ENCODE measurements at regions not wholly inside any gene's neighbourhood (a gene's known extent, or its start where the extent isn't known, plus 50 kb on each side); places are given as distances from the start of the nearest gene placed in this dataset.
"Not testable (repeated sequence)": the region's sequence is repeated elsewhere in the genome, so short reads cannot be mapped to it uniquely, and the experiment has no call there.

- no peak for DNase-seq
- intact Hi-C loops (cut with DNase I) = no loop called here
- 83 to 86% methylated on average over 4 of the region's 4 CpGs for WGBS, 2 donors
- H3K4me3 ChIP-seq (replicated peaks in 1 of 3) = no peak overlapping the region
- no peak overlapping the region for H3K27ac ChIP-seq
- H3K9me3 ChIP-seq = no peaks in the 10 kb centered on the region
- TF ChIP-seq POLR2A (IDR thresholded peaks at IDR 0.05) (no peak), CTCF (IDR thresholded peaks at IDR 0.05) (no peak)
- H3K27me3 ChIP-seq = no peaks in the 10 kb centered on the region
- no peaks in the 10 kb centered on the region for H3K36me3 ChIP-seq
- H3K4me1 ChIP-seq = peaks cover 17 to 35% of the 10 kb centered on the region in 2 donors
Measured at GRCh38 chr16:26595199-26595598, 471.5 kb upstream of the C16orf82 start.

GRCh38 chr16:26596033-26596432 lies 470.7 kb upstream of the C16orf82 start:
- H3K9me3 ChIP-seq; H3K36me3 ChIP-seq; H3K4me3 ChIP-seq (replicated peaks in 1 of 3); H3K27me3 ChIP-seq; intact Hi-C loops (cut with DNase I); DNase-seq: not testable (repeated sequence)
- 82 to 90% methylated on average over 5 of the region's 5 CpGs for WGBS, 2 donors
- H3K27ac ChIP-seq = peak overlapping the region in 1 of 3 donors; percentile 32
- peaks cover 18 to 43% of the 10 kb centered on the region in 2 donors for H3K4me1 ChIP-seq

DNA sequence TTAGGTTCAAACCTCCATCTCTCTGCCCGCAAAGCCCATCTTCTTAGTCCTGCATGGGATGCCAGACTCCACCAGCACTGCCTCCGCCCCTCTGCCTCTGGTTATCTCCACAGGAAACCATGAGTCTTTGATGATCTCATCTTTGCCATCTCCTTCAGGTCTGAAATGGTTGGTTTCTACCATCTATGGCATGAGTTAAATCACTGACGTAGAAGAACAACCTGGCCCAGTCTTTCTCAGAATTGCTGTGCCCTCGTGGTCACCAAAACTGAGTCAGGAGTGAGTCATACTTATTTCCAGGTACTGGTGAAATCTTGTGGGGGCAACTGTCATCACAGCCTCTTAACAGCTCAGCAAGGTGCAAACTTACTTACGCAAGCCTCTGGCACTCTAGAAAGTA lies 468.7 kb upstream of the C16orf82 start:
- no peaks in the 10 kb centered on the region for H3K36me3 ChIP-seq
- H3K4me3 ChIP-seq (replicated peaks in 1 of 3) = no peak overlapping the region
- H3K27ac ChIP-seq = peak overlapping the region; percentile 87 to 99 (median 87)
- TF ChIP-seq POLR2A (IDR thresholded peaks at IDR 0.05) (no peak), CTCF (IDR thresholded peaks at IDR 0.05) (no peak)
- intact Hi-C loops (cut with DNase I) = no loop called here
- no peaks in the 10 kb centered on the region for H3K27me3 ChIP-seq
- WGBS, 2 donors = 57 to 58% methylated on average over 5 of the region's 5 CpGs
- peak; percentile 83 for DNase-seq
- H3K4me1 ChIP-seq = peaks cover 25 to 50% of the 10 kb centered on the region in 2 donors
- H3K9me3 ChIP-seq = no peaks in the 10 kb centered on the region

GRCh38 chr16:26598998-26599784 lies 467.5 kb upstream of the C16orf82 start:
- TF ChIP-seq POLR2A (IDR thresholded peaks at IDR 0.05) = no peak
- no peak for TF ChIP-seq CTCF (IDR thresholded peaks at IDR 0.05)
- DNase-seq = peak; percentile 41 to 65
- Histone ChIP-seq H3K4me3 (replicated peaks in 1 of 3) (no peak overlapping the region), H3K27ac (peak overlapping the region; percentile 84 to 99 (median 87)), H3K27me3 (no peaks in the 10 kb centered on the region), H3K9me3 (no peaks in the 10 kb centered on the region), H3K4me1 (peaks cover 25 to 50% of the 10 kb centered on the region in 2 donors), H3K36me3 (no peaks in the 10 kb centered on the region)
- 53 to 59% methylated on average over 7 of the region's 7 CpGs for WGBS, 2 donors
- intact Hi-C loops (cut with DNase I) = no loop called here

- DNase-seq = peak; percentile 14 to 36
- no peak overlapping the region for H3K4me3 ChIP-seq (replicated peaks in 1 of 3)
- H3K9me3 ChIP-seq = no peaks in the 10 kb centered on the region
- peak overlapping the region in 2 of 3 donors; percentile 87 to 99 for H3K27ac ChIP-seq
- TF ChIP-seq POLR2A (IDR thresholded peaks at IDR 0.05) = no peak
- no peak for TF ChIP-seq CTCF (IDR thresholded peaks at IDR 0.05)
- no peaks in the 10 kb centered on the region for H3K36me3 ChIP-seq
- H3K27me3 ChIP-seq = no peaks in the 10 kb centered on the region
- peaks cover 25 to 52% of the 10 kb centered on the region in 2 donors for H3K4me1 ChIP-seq
- intact Hi-C loops (cut with DNase I) = no loop called here
- 60 to 72% methylated on average over 2 of the region's 2 CpGs for WGBS, 2 donors
Measured at GRCh38 chr16:26599785-26600104, 467.0 kb upstream of the C16orf82 start.
